ENCODE measurements at regions not wholly inside any gene's neighbourhood (a gene's known extent, or its start where the extent isn't known, plus 50 kb on each side); places are given as distances from the start of the nearest gene placed in this dataset.

DNA sequence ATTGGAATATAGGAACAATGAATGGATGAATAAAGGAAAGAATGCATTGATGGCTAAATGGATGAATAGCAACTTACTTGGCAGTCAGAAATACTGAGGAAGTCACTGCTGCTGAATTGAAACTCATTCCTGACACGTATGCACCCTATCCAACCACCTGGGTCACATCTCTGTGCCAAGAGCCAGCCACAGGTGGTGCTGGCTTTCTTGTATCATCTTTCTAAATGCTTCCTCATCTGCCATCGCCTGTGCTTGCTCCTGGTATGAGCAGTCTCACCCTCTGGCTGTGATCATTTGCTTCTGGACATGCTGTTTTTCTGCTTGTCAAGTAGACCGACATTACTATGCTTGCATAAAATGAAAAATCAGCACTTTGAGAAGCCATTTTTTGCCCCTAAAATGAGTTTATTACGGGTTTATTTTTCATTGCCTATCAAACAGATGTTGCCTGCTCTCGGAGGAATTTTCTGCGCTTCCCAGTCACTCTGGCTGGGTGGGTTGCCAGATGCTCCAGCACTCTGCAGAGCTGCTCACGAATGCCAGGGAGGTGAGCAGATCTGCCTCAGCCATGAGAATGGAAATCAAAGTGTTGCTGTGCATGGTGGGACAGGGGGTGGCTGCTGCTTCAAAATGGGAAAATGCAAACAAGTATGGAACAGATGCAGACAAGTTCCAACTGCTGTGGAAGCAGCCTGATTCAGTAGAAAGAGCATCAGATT, 1349.6 kb upstream of the CDH8 start:
- no peak for DNase-seq (ENCODE audit: low read depth in 2 of 2)

GRCh38 chr16:63373744-63374143, 1337.5 kb upstream of the CDH8 start:
- DNase-seq (ENCODE audit: low read depth in 2 of 2), result no peak

- DNase-seq (ENCODE audit: low read depth in 2 of 2), result no peak
Observed at GRCh38 chr16:63372815-63373214, 1336.6 kb upstream of the CDH8 start.

GRCh38 chr16:63372283-63372682, 1336.0 kb upstream of the CDH8 start:
- DNase-seq (ENCODE audit: low read depth in 2 of 2), result no peak

GRCh38 chr16:63365649-63366304, 1329.5 kb upstream of the CDH8 start:
- no peak for DNase-seq (ENCODE audit: low read depth in 2 of 2)

GRCh38 chr16:63363738-63364137, 1327.5 kb upstream of the CDH8 start:
- no peak for DNase-seq (ENCODE audit: low read depth in 2 of 2)

DNA sequence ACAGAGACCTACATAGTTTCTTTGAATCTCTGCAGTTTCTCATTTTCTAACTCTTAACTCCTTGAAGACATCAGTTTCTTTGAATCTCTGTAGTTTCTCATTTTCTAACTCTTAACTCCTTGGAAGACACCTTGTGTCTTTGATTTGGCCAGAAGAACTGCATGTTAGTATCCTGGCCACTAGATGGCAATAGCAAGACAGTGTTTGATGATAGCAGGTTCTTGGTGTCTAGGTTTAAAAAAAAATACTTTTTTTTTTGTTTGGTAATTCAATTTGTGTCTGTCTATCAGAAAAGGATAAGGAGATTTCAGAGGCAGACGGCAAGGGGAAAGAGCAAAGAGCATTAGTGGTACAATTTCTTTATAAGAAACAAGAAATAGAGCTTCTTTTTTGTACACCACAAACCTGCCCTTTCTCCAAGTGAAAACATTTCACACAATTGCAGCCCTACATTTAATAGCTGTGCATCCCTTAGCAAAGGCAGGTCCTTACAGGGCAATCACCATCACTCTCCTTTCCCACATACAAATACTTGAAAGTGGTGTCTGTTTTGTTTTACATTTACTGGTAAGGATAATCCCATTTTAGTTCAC, 1324.9 kb upstream of the CDH8 start:
- no peak for DNase-seq (ENCODE audit: low read depth in 2 of 2)

DNA sequence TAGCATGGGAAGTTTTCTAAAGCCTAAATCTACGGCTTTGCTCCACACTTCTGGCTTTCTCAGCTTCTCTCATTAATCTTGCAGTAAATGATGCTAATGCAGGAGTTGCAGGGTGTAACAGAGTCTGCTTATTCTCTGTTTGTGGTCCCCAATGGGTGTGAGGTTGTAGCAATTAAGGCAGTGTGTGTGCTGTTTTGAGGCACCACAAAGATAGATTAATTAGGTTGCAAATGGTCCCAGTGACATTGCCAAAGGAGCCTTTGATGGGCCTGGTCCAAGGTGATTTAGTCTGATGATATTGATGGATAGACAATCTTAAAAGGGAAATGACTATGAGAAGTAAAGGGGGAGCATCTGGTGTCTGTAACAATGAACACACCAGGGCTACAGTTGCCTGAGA, 1313.7 kb upstream of the CDH8 start:
- no peak for DNase-seq (ENCODE audit: low read depth in 2 of 2)

GRCh38 chr16:63346000-63346399, 1309.8 kb upstream of the CDH8 start:
- DNase-seq (ENCODE audit: low read depth in 2 of 2), result no peak

DNA sequence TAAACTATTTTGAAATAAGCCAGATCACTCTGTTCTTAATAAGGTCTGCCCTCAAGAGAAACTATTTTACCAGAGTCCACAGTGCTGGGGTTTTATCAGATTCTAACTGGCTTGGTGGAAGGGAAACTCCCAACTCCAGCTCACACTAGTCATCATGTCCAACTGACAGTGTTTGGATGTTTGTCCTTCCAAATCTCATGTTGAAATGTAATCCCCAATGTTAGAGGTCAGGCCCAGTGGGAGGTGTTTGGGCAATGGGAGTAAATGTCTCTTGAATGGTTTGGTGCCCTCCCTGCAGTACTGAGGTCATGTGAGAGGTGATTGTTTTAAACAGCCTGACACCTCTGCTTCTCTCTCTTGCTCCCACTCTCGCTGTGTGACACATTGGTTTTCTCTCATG, 1301.0 kb upstream of the CDH8 start:
- no peak for DNase-seq (ENCODE audit: low read depth in 2 of 2)

GRCh38 chr16:63331111-63331510, 1294.9 kb upstream of the CDH8 start:
- no peak for DNase-seq (ENCODE audit: low read depth in 2 of 2)

- DNase-seq (ENCODE audit: low read depth in 2 of 2), result no peak
Observed at GRCh38 chr16:63326736-63327339, 1290.6 kb upstream of the CDH8 start.

DNA sequence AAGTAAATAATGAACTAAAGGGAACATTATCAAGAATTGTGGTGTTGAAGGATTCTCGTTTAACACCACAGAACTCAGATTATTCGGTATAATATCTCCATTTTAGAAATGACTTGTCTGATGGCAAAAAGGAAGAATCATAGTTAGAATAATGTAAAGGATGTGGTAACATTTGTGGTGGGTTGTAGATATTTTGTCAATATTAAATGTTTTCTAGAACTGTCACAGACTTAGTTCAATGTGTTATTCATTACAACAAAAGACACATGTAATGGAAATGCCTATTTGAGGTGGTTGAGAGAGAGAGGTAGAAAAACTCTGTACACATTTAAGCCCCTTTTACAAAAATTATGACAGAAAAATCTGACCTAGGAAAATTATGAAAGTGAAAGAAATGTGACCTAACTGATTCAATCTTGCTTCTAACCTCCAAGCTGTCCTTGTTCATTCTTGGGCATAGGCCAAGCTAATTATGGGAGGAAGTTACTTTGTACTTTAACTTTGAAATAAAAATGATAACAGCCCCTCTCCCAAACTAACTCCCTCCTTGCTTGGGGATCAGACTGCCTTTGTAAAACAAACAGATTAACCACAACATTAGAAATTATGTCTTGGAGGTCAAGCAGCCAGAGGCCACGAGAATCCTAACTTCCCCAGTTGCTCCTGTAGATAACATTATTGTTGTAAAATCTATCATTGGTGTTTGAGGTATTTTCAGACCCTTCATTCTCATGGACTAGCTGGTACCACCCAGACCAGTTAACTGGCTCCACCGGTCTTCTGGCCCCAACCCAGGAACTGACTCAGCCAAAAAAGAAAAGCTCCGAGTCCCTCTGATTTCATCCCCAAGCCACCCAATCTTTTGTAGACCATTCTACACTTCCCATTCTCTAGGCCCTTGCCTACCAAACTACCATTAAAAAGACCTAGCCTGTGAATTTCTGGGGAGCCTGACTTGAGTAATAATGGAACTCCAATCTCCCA, 1287.8 kb upstream of the CDH8 start:
- no peak for DNase-seq (ENCODE audit: low read depth in 2 of 2)

GRCh38 chr16:63323055-63323454, 1286.8 kb upstream of the CDH8 start:
- DNase-seq (ENCODE audit: low read depth in 2 of 2), result no peak

GRCh38 chr16:63315229-63315628, 1279.0 kb upstream of the CDH8 start:
- DNase-seq (ENCODE audit: low read depth in 2 of 2), result no peak

DNA sequence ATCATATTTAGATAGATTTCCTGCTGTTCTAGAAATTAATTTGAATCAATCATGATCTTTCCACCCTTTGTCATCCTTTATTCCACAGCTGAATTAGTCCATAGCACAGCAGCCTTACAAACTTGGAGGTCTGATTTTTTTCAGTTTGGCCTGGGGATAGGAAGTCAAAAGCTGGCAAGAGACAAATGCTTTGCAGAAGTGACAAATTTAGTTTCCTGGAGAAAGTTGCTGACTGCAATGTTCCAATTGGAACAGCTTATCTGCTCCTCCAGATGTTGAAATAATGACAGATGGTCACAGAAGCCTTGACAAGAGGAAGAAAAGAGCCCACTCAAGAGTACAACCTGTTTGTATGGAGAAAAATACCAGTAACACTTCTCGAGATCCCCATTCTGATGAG, 1276.1 kb upstream of the CDH8 start:
- no peak for DNase-seq (ENCODE audit: low read depth in 2 of 2)

DNA sequence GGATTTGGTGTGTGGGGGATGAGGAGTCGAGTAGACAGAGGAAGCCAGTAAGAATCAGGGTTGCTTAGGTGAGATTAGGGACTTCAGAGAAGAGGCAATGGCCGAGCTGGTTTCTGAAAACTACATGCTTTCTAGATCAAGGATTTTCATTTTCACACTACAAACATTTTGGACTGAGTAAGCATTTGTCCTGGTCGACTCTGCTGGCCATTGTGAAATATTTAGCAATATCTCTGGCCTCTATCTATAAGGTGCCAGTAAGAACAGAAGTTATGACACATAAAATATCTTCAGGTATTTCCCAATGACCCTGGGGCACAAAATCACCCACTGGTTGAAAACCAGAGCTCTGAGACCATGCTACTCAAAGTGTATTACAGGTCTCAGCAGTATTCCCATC, 1275.1 kb upstream of the CDH8 start:
- no peak for DNase-seq (ENCODE audit: low read depth in 2 of 2)

GRCh38 chr16:63302811-63303210, 1266.6 kb upstream of the CDH8 start:
- DNase-seq (ENCODE audit: low read depth in 2 of 2), result no peak

- DNase-seq (ENCODE audit: low read depth in 2 of 2), result no peak
Observed at GRCh38 chr16:63301349-63301748, 1265.1 kb upstream of the CDH8 start.

GRCh38 chr16:63298993-63299392, 1262.8 kb upstream of the CDH8 start:
- DNase-seq (ENCODE audit: low read depth in 2 of 2), result no peak

DNA sequence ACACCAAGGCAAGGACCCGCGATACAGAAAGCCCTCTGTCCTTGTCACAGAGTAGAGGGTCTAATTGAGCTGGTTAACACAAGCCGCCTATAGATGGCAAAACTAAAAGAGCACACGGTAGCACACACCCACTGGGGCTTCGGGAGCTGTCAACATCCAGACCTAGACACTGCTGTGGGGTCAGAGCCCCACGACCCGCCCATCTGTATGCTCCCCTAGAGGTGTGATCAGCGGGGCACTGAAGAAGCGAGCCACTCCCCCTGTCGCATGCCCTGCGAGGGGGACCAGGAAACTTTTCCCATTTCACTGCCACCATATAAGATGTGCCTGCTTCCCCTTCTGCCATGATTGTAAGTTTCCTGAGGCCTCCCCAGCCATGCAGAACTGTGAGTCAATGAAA, 1255.8 kb upstream of the CDH8 start:
- no peak for DNase-seq (ENCODE audit: low read depth in 2 of 2)

Measured in stimulated activated CD4-positive, alpha-beta T cell treated with anti-CD3 and anti-CD28 coated beads, Interleukin-4, amount 100 ng/mL, for 48 hours (primary cell).